Thyroid gland (tissue), 4 donors: ENCODE measurements at regions not wholly inside any gene's neighbourhood (a gene's known extent, or its start where the extent isn't known, plus 50 kb on each side); places are given as distances from the start of the nearest gene placed in this dataset.

Source experiments
- DNase-seq, 2 donors: peaks; one replicate each; pipeline ENCODE4 v3.0.0-alpha.2; 2019
- H3K27ac ChIP-seq, 3 donors: fragments of 200-600 bp; sonication (generic); 1 replicate in 2 of 3; 2 replicates in 1 of 3; pipeline ENCODE4 v1.5.1; 2016 to 2019; ENCODE audit warnings: mild to moderate bottlenecking in 1 of 3, moderate library complexity in 1 of 3
- H3K27me3 ChIP-seq: fragments of 200-600 bp; sonication (generic); one replicate; pipeline ENCODE4 v1.5.1; 2019
- H3K36me3 ChIP-seq, 2 donors: fragments of 200-600 bp; sonication (generic); one replicate each; pipeline ENCODE4 v1.5.1; 2016 to 2019
- H3K4me1 ChIP-seq, 2 donors: fragments of 200-600 bp; sonication (generic); one replicate each; pipeline ENCODE4 v1.5.1; 2017 to 2019
- H3K4me3 ChIP-seq, 3 donors: fragments of 200-600 bp; sonication (generic); replicated peaks in 1 of 3; 1 replicate in 2 of 3; 2 replicates in 1 of 3; pipeline ENCODE4 v1.5.1; 2016; ENCODE audit warnings: mild to moderate bottlenecking in 1 of 3
- H3K9me3 ChIP-seq: fragments of 200-600 bp; sonication (generic); one replicate; pipeline ENCODE4 v1.5.1; 2017
- CTCF ChIP-seq, 6 experiments: fragments of 200-600 bp in 3 of 6; fragments of 450-650 bp in 3 of 6; sonication (generic) in 3 of 6; IDR thresholded peaks; one replicate each; pipeline ENCODE4 v1.5.1; 2016 to 2019; ENCODE audit warnings: antibody characterized with exemption in 6 of 6, mild to moderate bottlenecking in 2 of 6, inconsistent platforms in 1 of 6, moderate library complexity in 1 of 6
- POLR2A ChIP-seq, 2 donors: fragments of 450-650 bp; IDR thresholded peaks; one replicate each; pipeline ENCODE4 v1.6.1; 2017; ENCODE audit warnings: antibody characterized with exemption in 2 of 2, mild to moderate bottlenecking in 2 of 2, moderate library complexity in 1 of 2
- WGBS, 2 donors: methylation state at CpG; one replicate each; pipeline ENCODE4 v1.1.5; 2017; 5-methylcytosine and 5-hydroxymethylcytosine counted together
- intact Hi-C: fragments of 100-400 bp; cut with DNase I; formaldehyde crosslinking; loops from one replicate; pipeline ENCODE4 v1.15.1; 2023

GRCh38 chr7:94115316-94115715, 111.2 kb upstream of the BET1 start:
- TF ChIP-seq POLR2A (IDR thresholded peaks at IDR 0.05) (no peak), CTCF (IDR thresholded peaks at IDR 0.05) (no peak)
- Histone ChIP-seq H3K27ac (no peak overlapping the region), H3K36me3 (no peaks in the 10 kb centered on the region), H3K4me3 (no peak overlapping the region), H3K4me1 (no peaks in the 10 kb centered on the region), H3K27me3 (no peaks in the 10 kb centered on the region), H3K9me3 (no peaks in the 10 kb centered on the region)
- intact Hi-C loops, result no loop called here
- WGBS, 2 donors, result 93 to 95% methylated on average over 2 of the region's 2 CpGs
- no peak for DNase-seq

- Histone ChIP-seq H3K27ac (no peak overlapping the region), H3K27me3 (no peaks in the 10 kb centered on the region), H3K4me3 (no peak overlapping the region), H3K4me1 (no peaks in the 10 kb centered on the region), H3K9me3 (no peaks in the 10 kb centered on the region), H3K36me3 (no peaks in the 10 kb centered on the region)
- intact Hi-C loops, result no loop called here
- no peak for TF ChIP-seq POLR2A (IDR thresholded peaks at IDR 0.05)
- no peak for TF ChIP-seq CTCF (IDR thresholded peaks at IDR 0.05)
- 57 to 65% methylated on average over 1 of the region's 1 CpG for WGBS, 2 donors
- DNase-seq, result no peak
These were observed 119.0 kb upstream of the BET1 start for GRCh38 chr7:94123136-94123535.

- Histone ChIP-seq H3K36me3 (no peaks in the 10 kb centered on the region), H3K27ac (no peak overlapping the region), H3K4me3 (no peak overlapping the region), H3K27me3 (no peaks in the 10 kb centered on the region), H3K9me3 (no peaks in the 10 kb centered on the region), H3K4me1 (no peaks in the 10 kb centered on the region)
- intact Hi-C loops, result no loop called here
- no peak for DNase-seq
- TF ChIP-seq POLR2A (IDR thresholded peaks at IDR 0.05) (no peak), CTCF (IDR thresholded peaks at IDR 0.05) (no peak)
These were observed 122.9 kb upstream of the BET1 start for GRCh38 chr7:94127026-94127425.

GRCh38 chr7:94128072-94128471, 123.9 kb upstream of the BET1 start:
- H3K9me3 ChIP-seq, result no peaks in the 10 kb centered on the region
- H3K4me1 ChIP-seq, result no peaks in the 10 kb centered on the region
- 82 to 84% methylated on average over 2 of the region's 2 CpGs for WGBS, 2 donors
- no peak for DNase-seq
- no peaks in the 10 kb centered on the region for H3K36me3 ChIP-seq
- no peak for TF ChIP-seq POLR2A (IDR thresholded peaks at IDR 0.05)
- no peak for TF ChIP-seq CTCF (IDR thresholded peaks at IDR 0.05)
- no peak overlapping the region for H3K27ac ChIP-seq
- H3K27me3 ChIP-seq, result no peaks in the 10 kb centered on the region
- no peak overlapping the region for H3K4me3 ChIP-seq
- intact Hi-C loops, result no loop called here

GRCh38 chr7:94129443-94130140, 125.4 kb upstream of the BET1 start:
- no peak for DNase-seq
- intact Hi-C loops, result no loop called here
- Histone ChIP-seq H3K4me3 (no peak overlapping the region), H3K36me3 (no peaks in the 10 kb centered on the region), H3K9me3 (no peaks in the 10 kb centered on the region), H3K4me1 (no peaks in the 10 kb centered on the region), H3K27me3 (no peaks in the 10 kb centered on the region), H3K27ac (no peak overlapping the region)
- WGBS, 2 donors, result 33 to 39% methylated on average over 1 of the region's 1 CpG
- no peak for TF ChIP-seq POLR2A (IDR thresholded peaks at IDR 0.05)
- no peak for TF ChIP-seq CTCF (IDR thresholded peaks at IDR 0.05)
